ENCODE measurements at regions not wholly inside any gene's neighbourhood (a gene's known extent, or its start where the extent isn't known, plus 50 kb on each side); places are given as distances from the start of the nearest gene placed in this dataset.

- TF ChIP-seq ELF4 (IDR thresholded peaks at IDR 0.05) = no peak
- no peak for TF ChIP-seq FOXK2 (IDR thresholded peaks at IDR 0.05)
- TF ChIP-seq SUZ12 (IDR thresholded peaks at IDR 0.05) = no peak
- TF ChIP-seq SP1 (IDR thresholded peaks at IDR 0.05) = no peak
Observed at GRCh38 chr18:41207706-41208105, 747.3 kb upstream of the PIK3C3 start.

Measured in HEK293T (cell line).